HEK293 (cell line): ENCODE measurements at regions not wholly inside any gene's neighbourhood (a gene's known extent, or its start where the extent isn't known, plus 50 kb on each side); places are given as distances from the start of the nearest gene placed in this dataset.

Source experiments
- CTCF ChIA-PET: fragments of 350-600 bp; formaldehyde crosslinking; extraction: SDS; loops from one replicate; lab custom pipeline; 2021; ENCODE audit warnings: antibody characterized with exemption; lab: Yijun Ruan, JAX
- POLR2A ChIA-PET: fragments of 300-600 bp; formaldehyde crosslinking; extraction: SDS; loops from one replicate; lab custom pipeline; 2020; ENCODE audit warnings: antibody characterized with exemption, inconsistent platforms; lab: Yijun Ruan, JAX
- H3K27ac ChIP-seq: fragments of 200-500 bp; sonication (Bioruptor generic); 2 replicates; pipeline ENCODE4 v1.5.1; 2014; ENCODE audit warnings: low read depth, low read length, control low read depth, inconsistent platforms; ENCODE audit errors: extremely low read depth
- H3K36me3 ChIP-seq, 2 experiments: fragments of 200-500 bp in 1 of 2; sonication (Bioruptor generic) in 1 of 2; 1 replicate in 1 of 2; 2 replicates in 1 of 2; pipeline ENCODE4 v1.5.1; 2014 to 2017; ENCODE audit warnings: inconsistent platforms in 2 of 2, low read length in 2 of 2; ENCODE audit not compliant: control insufficient read depth in 2 of 2, insufficient read depth in 1 of 2
- H3K4me1 ChIP-seq: fragments of 200-500 bp; sonication (Bioruptor generic); 2 replicates; pipeline ENCODE4 v1.5.1; 2014; ENCODE audit warnings: mild to moderate bottlenecking, low read length, inconsistent platforms; ENCODE audit not compliant: control insufficient read depth, insufficient read depth
- H3K4me3 ChIP-seq: 2 replicates; pipeline ENCODE4 v1.5.1; 2011; ENCODE audit warnings: low read depth, mild to moderate bottlenecking, control low read depth, low read length, moderate library complexity
- H3K9me3 ChIP-seq: fragments of 200-500 bp; sonication (Bioruptor generic); 2 replicates; pipeline ENCODE4 v1.5.1; 2014; ENCODE audit warnings: low read depth, low read length, inconsistent platforms; ENCODE audit not compliant: control insufficient read depth, insufficient read depth
- ATF2 ChIP-seq: fragments of 450-650 bp; formaldehyde crosslinking; IDR thresholded peaks from 2 replicates; pipeline ENCODE4 v1.5.1; 2016; ENCODE audit warnings: missing biosample characterization, missing genetic modification characterization, low read depth
- EGR2 ChIP-seq: fragments of 450-650 bp; formaldehyde crosslinking; IDR thresholded peaks from 2 replicates; pipeline ENCODE4 v1.5.1; 2016; ENCODE audit warnings: low read depth, missing biosample characterization, missing genetic modification characterization
- HOXA7 ChIP-seq: sonication (generic); formaldehyde crosslinking; IDR thresholded peaks from 2 replicates; pipeline ENCODE4 v1.8.1; 2022; ENCODE audit warnings: missing genetic modification reagents, borderline replicate concordance
- KLF16 ChIP-seq: fragments of 450-650 bp; formaldehyde crosslinking; IDR thresholded peaks from 2 replicates; pipeline ENCODE4 v1.5.1; 2017; ENCODE audit warnings: missing biosample characterization, missing genetic modification characterization
- KLF9 ChIP-seq: fragments of 450-650 bp; formaldehyde crosslinking; IDR thresholded peaks from 2 replicates; pipeline ENCODE4 v1.5.1; 2016; ENCODE audit warnings: missing biosample characterization, missing genetic modification characterization, low read depth
- PBX3 ChIP-seq: sonication (generic); formaldehyde crosslinking; IDR thresholded peaks from 2 replicates; pipeline ENCODE4 v1.8.1; 2022; ENCODE audit warnings: mild to moderate bottlenecking, moderate library complexity, missing genetic modification reagents
- RBAK ChIP-seq: fragments of 450-650 bp; formaldehyde crosslinking; IDR thresholded peaks from 2 replicates; pipeline ENCODE4 v1.5.1; 2016; ENCODE audit warnings: missing biosample characterization, missing genetic modification characterization
- ZBTB21 ChIP-seq: fragments of 450-650 bp; formaldehyde crosslinking; IDR thresholded peaks from 2 replicates; pipeline ENCODE4 v1.5.1; 2017; ENCODE audit warnings: missing biosample characterization, missing genetic modification characterization
- ZFP41 ChIP-seq: fragments of 450-650 bp; formaldehyde crosslinking; IDR thresholded peaks from 2 replicates; pipeline ENCODE4 v1.5.1; 2016; ENCODE audit warnings: missing biosample characterization, missing genetic modification characterization, borderline replicate concordance
- ZNF132 ChIP-seq: fragments of 450-650 bp; formaldehyde crosslinking; IDR thresholded peaks from 2 replicates; pipeline ENCODE4 v1.5.1; 2017; ENCODE audit warnings: missing biosample characterization, missing genetic modification characterization, borderline replicate concordance
- ZNF155 ChIP-seq: fragments of 450-650 bp; formaldehyde crosslinking; IDR thresholded peaks from 2 replicates; pipeline ENCODE4 v1.5.1; 2016; ENCODE audit warnings: missing biosample characterization, missing genetic modification characterization
- ZNF248 ChIP-seq: fragments of 450-650 bp; formaldehyde crosslinking; IDR thresholded peaks from 2 replicates; pipeline ENCODE4 v1.5.1; 2017; ENCODE audit warnings: missing biosample characterization, missing genetic modification characterization
- ZNF324 ChIP-seq: fragments of 450-650 bp; formaldehyde crosslinking; IDR thresholded peaks from 2 replicates; pipeline ENCODE4 v1.5.1; 2016; ENCODE audit warnings: missing biosample characterization, missing genetic modification characterization
- ZNF501 ChIP-seq: fragments of 450-650 bp; formaldehyde crosslinking; IDR thresholded peaks from 2 replicates; pipeline ENCODE4 v1.5.1; 2016; ENCODE audit warnings: missing biosample characterization, missing genetic modification characterization
- ZNF513 ChIP-seq: fragments of 450-650 bp; IDR thresholded peaks from 2 replicates; pipeline ENCODE4 v1.5.1; 2018; ENCODE audit warnings: missing biosample characterization, missing genetic modification characterization
- ZNF529 ChIP-seq: fragments of 450-650 bp; formaldehyde crosslinking; IDR thresholded peaks from 2 replicates; pipeline ENCODE4 v1.5.1; 2017; ENCODE audit warnings: missing genetic modification characterization, missing biosample characterization; ENCODE audit not compliant: insufficient replicate concordance
- ZNF571 ChIP-seq: fragments of 450-650 bp; formaldehyde crosslinking; IDR thresholded peaks from 2 replicates; pipeline ENCODE4 v1.5.0; 2017; ENCODE audit warnings: missing biosample characterization, missing genetic modification characterization
- ZNF600 ChIP-seq: fragments of 450-650 bp; formaldehyde crosslinking; IDR thresholded peaks from 2 replicates; pipeline ENCODE4 v1.5.1; 2016; ENCODE audit warnings: missing biosample characterization, missing genetic modification characterization
- ZNF660 ChIP-seq: fragments of 450-650 bp; IDR thresholded peaks from 2 replicates; pipeline ENCODE4 v1.5.1; 2018; ENCODE audit warnings: missing biosample characterization, mild to moderate bottlenecking, missing genetic modification characterization
- ZNF776 ChIP-seq: fragments of 450-650 bp; formaldehyde crosslinking; IDR thresholded peaks from 2 replicates; pipeline ENCODE4 v1.5.0; 2017; ENCODE audit warnings: missing biosample characterization, missing genetic modification characterization, borderline replicate concordance
- ZSCAN5A ChIP-seq: fragments of 450-650 bp; formaldehyde crosslinking; IDR thresholded peaks from 2 replicates; pipeline ENCODE4 v1.5.1; 2016; ENCODE audit warnings: missing biosample characterization, missing genetic modification characterization

- TF ChIP-seq ZFP41 (no peak), EGR2 (no peak), ZNF600 (no peak), ZNF501 (tag by site-specific recombination) (no peak), ZNF324 (no peak), ZNF571 (tag by site-specific recombination) (no peak), ZSCAN5A (tag by site-specific recombination) (no peak)
- TF ChIP-seq, all 188 proteins: peak for 0
Observed at GRCh38 chr6:153957394-153957793, 81.6 kb upstream of the OPRM1 start (continued).

GRCh38 chr6:153956808-153957207 lies 82.2 kb upstream of the OPRM1 start:
- TF ChIP-seq HOXA7 (CRISPR knock-in tag) (no peak), ATF2 (no peak), RBAK (tag by site-specific recombination) (no peak), PBX3 (CRISPR knock-in tag) (no peak), ZNF155 (no peak)
- no peaks in the 10 kb centered on the region for H3K36me3 ChIP-seq
- no peaks in the 10 kb centered on the region for H3K9me3 ChIP-seq
- H3K4me1 ChIP-seq = no peaks in the 10 kb centered on the region
- H3K27ac ChIP-seq = no peak overlapping the region
- ChIA-PET POLR2A (no interaction called here), CTCF (no interaction called here)
- H3K4me3 ChIP-seq = no peak overlapping the region

- H3K9me3 ChIP-seq = no peaks in the 10 kb centered on the region
- CTCF ChIA-PET = interaction anchor here (2.2 kb wide), 1 partner anchor 12 kb away, joined by 13 read pairs; no protein-coding TSS in a partner anchor
- TF ChIP-seq ZBTB21 (tag by site-specific recombination) = no peak
- no peak for TF ChIP-seq ZNF529 (tag by site-specific recombination)
- no peak for TF ChIP-seq KLF9 (tag by site-specific recombination)
- no peak for TF ChIP-seq ZNF513 (tag by site-specific recombination)
- no peak for TF ChIP-seq ZNF248 (tag by site-specific recombination)
- no peak for TF ChIP-seq KLF16 (tag by site-specific recombination)
- no peak for TF ChIP-seq ZNF660 (tag by site-specific recombination)
- TF ChIP-seq ZNF132 (tag by site-specific recombination) = no peak
- TF ChIP-seq ZNF776 = no peak
- no peak overlapping the region for H3K4me3 ChIP-seq
- H3K27ac ChIP-seq = no peak overlapping the region
- H3K4me1 ChIP-seq = no peaks in the 10 kb centered on the region
- POLR2A ChIA-PET = no interaction called here
- no peaks in the 10 kb centered on the region for H3K36me3 ChIP-seq
Observed at GRCh38 chr6:153949616-153950015, 89.4 kb upstream of the OPRM1 start.
